ENCODE measurements at regions not wholly inside any gene's neighbourhood (a gene's known extent, or its start where the extent isn't known, plus 50 kb on each side); places are given as distances from the start of the nearest gene placed in this dataset.
A peak's percentile ranks its signal among the peaks of the same experiment; 100 is the strongest.
"Not testable (repeated sequence)": the region's sequence is repeated elsewhere in the genome, so short reads cannot be mapped to it uniquely, and the experiment has no call there.

GRCh38 chr7:66539902-66540375, 88.7 kb upstream of the KCTD7 start:
- peaks cover 15% of the 10 kb centered on the region for H3K4me1 ChIP-seq (ENCODE audit: low read depth)
- DNase-seq (ENCODE audit: low read depth in 1 of 2, low spot score in 1 of 2), result no peak
- no peaks in the 10 kb centered on the region for H3K27me3 ChIP-seq
- no peaks in the 10 kb centered on the region for H3K9me3 ChIP-seq (ENCODE audit: low read depth)
- no peaks in the 10 kb centered on the region for H3K36me3 ChIP-seq
- peak overlapping the region; percentile 56 for H3K27ac ChIP-seq
- no peak overlapping the region for H3K4me3 ChIP-seq
- TF ChIP-seq CTCF (IDR thresholded peaks at IDR 0.05; ENCODE audit: low read depth, low read length), result no peak

- H3K27me3 ChIP-seq, result no peaks in the 10 kb centered on the region
- no peaks in the 10 kb centered on the region for H3K9me3 ChIP-seq (ENCODE audit: low read depth)
- H3K36me3 ChIP-seq, result no peaks in the 10 kb centered on the region
- peaks cover 15% of the 10 kb centered on the region for H3K4me1 ChIP-seq (ENCODE audit: low read depth)
- H3K4me3 ChIP-seq, result no peak overlapping the region
- H3K27ac ChIP-seq, result peak overlapping the region; percentile 69
- DNase-seq (ENCODE audit: low read depth in 1 of 2, low spot score in 1 of 2), result no peak
- no peak for TF ChIP-seq CTCF (IDR thresholded peaks at IDR 0.05; ENCODE audit: low read depth, low read length)
Observed at GRCh38 chr7:66542049-66542448, 86.6 kb upstream of the KCTD7 start.

- no peaks in the 10 kb centered on the region for H3K36me3 ChIP-seq
Observed at GRCh38 chr7:66542528-66543269, 86.0 kb upstream of the KCTD7 start.

GRCh38 chr7:66549466-66549865, 79.2 kb upstream of the KCTD7 start:
- TF ChIP-seq CTCF (IDR thresholded peaks at IDR 0.05; ENCODE audit: low read depth, low read length), result no peak
- H3K9me3 ChIP-seq (ENCODE audit: low read depth), result no peaks in the 10 kb centered on the region
- no peak for DNase-seq (ENCODE audit: low read depth in 1 of 2, low spot score in 1 of 2)
- no peaks in the 10 kb centered on the region for H3K4me1 ChIP-seq (ENCODE audit: low read depth)
- H3K27me3 ChIP-seq, result no peaks in the 10 kb centered on the region
- H3K36me3 ChIP-seq, result peaks cover 26% of the 10 kb centered on the region
- H3K27ac ChIP-seq, result no peak overlapping the region
- no peak overlapping the region for H3K4me3 ChIP-seq

More at GRCh38 chr7:66542528-66543269, 86.0 kb upstream of the KCTD7 start:
- Histone ChIP-seq H3K27ac (peak overlapping the region; percentile 69), H3K4me3 (no peak overlapping the region), H3K9me3 (ENCODE audit: low read depth) (no peaks in the 10 kb centered on the region), H3K4me1 (ENCODE audit: low read depth) (peaks cover 15% of the 10 kb centered on the region), H3K27me3 (no peaks in the 10 kb centered on the region)
- no peak for TF ChIP-seq CTCF (IDR thresholded peaks at IDR 0.05; ENCODE audit: low read depth, low read length)
- peak; percentile 33 to 83 for DNase-seq (ENCODE audit: low read depth in 1 of 2, low spot score in 1 of 2)

- Histone ChIP-seq H3K4me1 (ENCODE audit: low read depth) (no peaks in the 10 kb centered on the region), H3K9me3 (ENCODE audit: low read depth) (no peaks in the 10 kb centered on the region), H3K4me3 (no peak overlapping the region), H3K36me3 (peaks cover 26% of the 10 kb centered on the region), H3K27ac (no peak overlapping the region), H3K27me3 (no peaks in the 10 kb centered on the region)
- no peak for TF ChIP-seq CTCF (IDR thresholded peaks at IDR 0.05; ENCODE audit: low read depth, low read length)
- no peak for DNase-seq (ENCODE audit: low read depth in 1 of 2, low spot score in 1 of 2)
Observed at GRCh38 chr7:66553001-66553400, 75.7 kb upstream of the KCTD7 start.

GRCh38 chr7:66553675-66554074, 75.0 kb upstream of the KCTD7 start:
- H3K4me1 ChIP-seq (ENCODE audit: low read depth); H3K9me3 ChIP-seq (ENCODE audit: low read depth); H3K4me3 ChIP-seq; H3K27ac ChIP-seq; DNase-seq (ENCODE audit: low read depth in 1 of 2, low spot score in 1 of 2); H3K27me3 ChIP-seq: not testable (repeated sequence)
- peaks cover 26% of the 10 kb centered on the region for H3K36me3 ChIP-seq

GRCh38 chr7:66554291-66554690, 74.4 kb upstream of the KCTD7 start:
- peaks cover 26% of the 10 kb centered on the region for H3K36me3 ChIP-seq
- not testable (repeated sequence) for H3K9me3 ChIP-seq (ENCODE audit: low read depth); H3K4me3 ChIP-seq; DNase-seq (ENCODE audit: low read depth in 1 of 2, low spot score in 1 of 2); H3K27ac ChIP-seq; H3K27me3 ChIP-seq; H3K4me1 ChIP-seq (ENCODE audit: low read depth)

GRCh38 chr7:66554842-66555430, 73.7 kb upstream of the KCTD7 start:
- H3K27me3 ChIP-seq; H3K27ac ChIP-seq; H3K4me1 ChIP-seq (ENCODE audit: low read depth); H3K4me3 ChIP-seq; H3K9me3 ChIP-seq (ENCODE audit: low read depth); DNase-seq (ENCODE audit: low read depth in 1 of 2, low spot score in 1 of 2): not testable (repeated sequence)
- H3K36me3 ChIP-seq, result peaks cover 27% of the 10 kb centered on the region
